NCI-H82 (cell line): ENCODE measurements at regions not wholly inside any gene's neighbourhood (a gene's known extent, or its start where the extent isn't known, plus 50 kb on each side); places are given as distances from the start of the nearest gene placed in this dataset.
A peak's percentile ranks its signal among the peaks of the same experiment; 100 is the strongest.

Experiments
- DNase-seq: peaks from one replicate; lab custom pipeline; 2025; lab: John Stamatoyannopoulos, UW

GRCh38 chr14:29459969-29460560, 467.6 kb downstream of the PRKD1 start:
- no peak for DNase-seq

- DNase-seq, result no peak
These were observed 466.5 kb downstream of the PRKD1 start for GRCh38 chr14:29461101-29461500.

- DNase-seq, result no peak
These were observed 466.1 kb downstream of the PRKD1 start for GRCh38 chr14:29461506-29461905.

GRCh38 chr14:29462321-29462720, 465.3 kb downstream of the PRKD1 start:
- no peak for DNase-seq

GRCh38 chr14:29462772-29463171, 464.9 kb downstream of the PRKD1 start:
- no peak for DNase-seq

- DNase-seq, result peak; percentile 31
These were observed 463.8 kb downstream of the PRKD1 start for GRCh38 chr14:29463727-29464395.

- no peak for DNase-seq
These were observed 462.6 kb downstream of the PRKD1 start for GRCh38 chr14:29465095-29465494.

GRCh38 chr14:29475641-29476040, 452.0 kb downstream of the PRKD1 start:
- DNase-seq, result no peak

- DNase-seq, result no peak
These were observed 441.5 kb downstream of the PRKD1 start for GRCh38 chr14:29486132-29486531.

GRCh38 chr14:29489911-29490425, 437.7 kb downstream of the PRKD1 start:
- DNase-seq, result no peak

- no peak for DNase-seq
These were observed 433.8 kb downstream of the PRKD1 start for GRCh38 chr14:29493849-29494248.

GRCh38 chr14:29494312-29494711, 433.3 kb downstream of the PRKD1 start:
- DNase-seq, result no peak

GRCh38 chr14:29503903-29504302, 423.7 kb downstream of the PRKD1 start:
- DNase-seq, result peak; percentile 3

- no peak for DNase-seq
These were observed 409.3 kb downstream of the PRKD1 start for GRCh38 chr14:29518335-29518734.

GRCh38 chr14:29521526-29522137, 406.0 kb downstream of the PRKD1 start:
- peak; percentile 75 for DNase-seq
